HCT116 (cell line): ENCODE measurements at regions not wholly inside any gene's neighbourhood (a gene's known extent, or its start where the extent isn't known, plus 50 kb on each side); places are given as distances from the start of the nearest gene placed in this dataset.

Experiments used
- ATAC-seq: fragments of 200-7000 bp; cut with Tn5 transposase; 2 replicates; pipeline ENCODE4 v1.9.1; 2020; ENCODE audit warnings: mild to moderate bottlenecking, moderate library complexity
- BruUV-seq: library from RNA; stranded (reverse); fragments of 400-500 nt; replicated peaks from 2 replicates; lab custom pipeline; 2021; lab: Mats Ljungman, UMichigan
- CTCF ChIA-PET: fragments of 300-600 bp; sonication (Branson Sonifier 250); formaldehyde crosslinking; loops from one replicate; lab custom pipeline; 2021; ENCODE audit warnings: antibody characterized with exemption; lab: Charles Lee
- POLR2A ChIA-PET: fragments of 300-600, 350-600 bp; sonication (Branson Sonifier 250); formaldehyde crosslinking; loops from one replicate; lab custom pipeline; 2021; ENCODE audit warnings: antibody characterized with exemption; lab: Charles Lee
- RAD21 ChIA-PET, 2 experiments: fragments of 300-600 bp; sonication (Branson Sonifier 250); formaldehyde crosslinking; loops; one replicate each; lab custom pipeline; 2023; ENCODE audit warnings: low total read pairs in 2 of 2; ENCODE audit not compliant: uncharacterized antibody in 2 of 2, unreplicated experiment in 2 of 2, low non-redundant PET in 1 of 2; lab: Charles Lee
- DNase-seq: peaks from one replicate; pipeline ENCODE4 v3.0.0-alpha.2; 2010; ENCODE audit warnings: low read depth, low spot score
- H2AFZ ChIP-seq: fragments of 200-600 bp; shearing (Covaris generic), sonication (generic); 2 replicates; pipeline ENCODE4 v1.6.1; 2017; ENCODE audit warnings: low read depth, mixed run types, mixed read lengths, antibody characterized with exemption, low read length; ENCODE audit not compliant: poor library complexity, severe bottlenecking
- H3K27ac ChIP-seq: 2 replicates; pipeline ENCODE4 v1.5.1; 2012; ENCODE audit warnings: low read depth, low read length
- H3K27me3 ChIP-seq: fragments of 200-600 bp; sonication (generic); 2 replicates; pipeline ENCODE4 v1.6.1; 2016; ENCODE audit warnings: mixed run types, low read length, mixed read lengths; ENCODE audit not compliant: insufficient read depth
- H3K36me3 ChIP-seq, 2 experiments: fragments of 200-500 bp in 1 of 2; fragments of 200-600 bp in 1 of 2; sonication (Bioruptor generic) in 1 of 2; sonication (generic) in 1 of 2; 2 replicates each; pipeline versions ENCODE4 v1.5.1 to v1.6.1; 2014 to 2016; ENCODE audit warnings: low read length in 2 of 2, inconsistent platforms in 1 of 2, mixed read lengths in 1 of 2, mixed run types in 1 of 2; ENCODE audit not compliant: insufficient read depth in 2 of 2, control insufficient read depth in 1 of 2
- H3K4me1 ChIP-seq, 2 experiments: fragments of 200-600 bp in 1 of 2; sonication (generic) in 1 of 2; 2 replicates each; pipeline versions ENCODE4 v1.5.1 to v1.6.1; 2012 to 2017; ENCODE audit warnings: low read length in 2 of 2, inconsistent platforms in 1 of 2, mild to moderate bottlenecking in 1 of 2, mixed read lengths in 1 of 2, mixed run types in 1 of 2, moderate library complexity in 1 of 2; ENCODE audit not compliant: insufficient read depth in 2 of 2, control insufficient read depth in 1 of 2
- H3K4me2 ChIP-seq: fragments of 200-600 bp; sonication (generic); 2 replicates; pipeline ENCODE4 v1.6.1; 2017; ENCODE audit warnings: mixed run types, low read length, mixed read lengths
- H3K4me3 ChIP-seq, 2 experiments: fragments of 200-600 bp in 1 of 2; sonication (generic) in 1 of 2; replicated peaks in 1 of 2; 2 replicates each; pipeline ENCODE4 v1.5.1; 2011 to 2016; ENCODE audit warnings: low read length in 2 of 2, control low read depth in 1 of 2, low read depth in 1 of 2, mild to moderate bottlenecking in 1 of 2, mixed read lengths in 1 of 2, mixed run types in 1 of 2
- H3K79me2 ChIP-seq: fragments of 200-600 bp; sonication (generic); 2 replicates; pipeline ENCODE4 v1.6.1; 2017; ENCODE audit warnings: mild to moderate bottlenecking, mixed run types, low read length, moderate library complexity, mixed read lengths; ENCODE audit not compliant: insufficient read depth
- H3K9ac ChIP-seq: fragments of 200-600 bp; sonication (generic); 2 replicates; pipeline ENCODE4 v1.6.1; 2016; ENCODE audit warnings: low read length, mixed read lengths
- H3K9me2 ChIP-seq: fragments of 200-600 bp; sonication (generic), shearing (Covaris generic); 2 replicates; pipeline ENCODE4 v1.6.1; 2017; ENCODE audit warnings: mixed run types, mild to moderate bottlenecking, moderate library complexity; ENCODE audit not compliant: insufficient read depth
- H3K9me3 ChIP-seq, 2 experiments: fragments of 200-500 bp in 1 of 2; fragments of 200-600 bp in 1 of 2; sonication (Bioruptor generic) in 1 of 2; sonication (generic) in 1 of 2; 2 replicates each; pipeline ENCODE4 v1.6.1; 2014 to 2017; ENCODE audit warnings: low read length in 2 of 2, mixed read lengths in 2 of 2, inconsistent platforms in 1 of 2, low read depth in 1 of 2, mild to moderate bottlenecking in 1 of 2, mixed run types in 1 of 2, moderate library complexity in 1 of 2; ENCODE audit not compliant: control insufficient read depth in 1 of 2, insufficient read depth in 1 of 2
- H4K20me1 ChIP-seq: fragments of 200-600 bp; sonication (generic), shearing (Covaris generic); 2 replicates; pipeline ENCODE4 v1.6.1; 2017; ENCODE audit warnings: mixed run types, mild to moderate bottlenecking, moderate library complexity; ENCODE audit not compliant: insufficient read depth
- CBX3 ChIP-seq: IDR thresholded peaks from 2 replicates; pipeline ENCODE4 v1.6.1; 2012; ENCODE audit warnings: low read depth
- ELF1 ChIP-seq: IDR thresholded peaks from 2 replicates; pipeline ENCODE4 v1.6.1; 2012; ENCODE audit warnings: low read depth, borderline replicate concordance
- EZH2 ChIP-seq: fragments of 200-600 bp; sonication (generic); IDR thresholded peaks from 2 replicates; pipeline ENCODE4 v1.6.1; 2017; ENCODE audit warnings: antibody characterized with exemption, mixed run types
- EZH2phosphoT487 ChIP-seq: fragments of 200-600 bp; IDR thresholded peaks from 2 replicates; pipeline ENCODE4 v1.6.1; 2018; ENCODE audit warnings: antibody characterized with exemption, borderline replicate concordance
- MAX ChIP-seq: IDR thresholded peaks from 2 replicates; pipeline ENCODE4 v1.6.1; 2012
- POLR2A ChIP-seq: IDR thresholded peaks from 2 replicates; pipeline ENCODE4 v1.7.0; 2011; ENCODE audit warnings: borderline replicate concordance; ENCODE audit not compliant: insufficient read depth, insufficient read length; ENCODE audit errors: extremely low read depth
- POLR2AphosphoS5 ChIP-seq: IDR thresholded peaks from 2 replicates; pipeline ENCODE4 v1.6.1; 2011; ENCODE audit warnings: mild to moderate bottlenecking, low read depth, low read length, moderate library complexity
- RAD21 ChIP-seq: IDR thresholded peaks from 2 replicates; pipeline ENCODE4 v1.6.1; 2012; ENCODE audit warnings: low read depth, mild to moderate bottlenecking
- SIN3A ChIP-seq: IDR thresholded peaks from 2 replicates; pipeline ENCODE4 v1.6.1; 2012; ENCODE audit warnings: low read depth
- SP1 ChIP-seq: IDR thresholded peaks from 2 replicates; pipeline ENCODE4 v1.6.1; 2012; ENCODE audit warnings: low read depth
- SRF ChIP-seq: IDR thresholded peaks from 2 replicates; pipeline ENCODE4 v1.6.1; 2012; ENCODE audit warnings: low read depth
- YY1 ChIP-seq: IDR thresholded peaks from 2 replicates; pipeline ENCODE4 v1.6.1; 2011; ENCODE audit warnings: low read length, low read depth, moderate library complexity, mild to moderate bottlenecking; ENCODE audit not compliant: insufficient replicate concordance; ENCODE audit errors: extremely low read depth
- ZBTB33 ChIP-seq: IDR thresholded peaks from 2 replicates; pipeline ENCODE4 v1.6.1; 2011; ENCODE audit warnings: mild to moderate bottlenecking, low read length, moderate library complexity; ENCODE audit not compliant: insufficient replicate concordance; ENCODE audit errors: extremely low read depth
- ZFX ChIP-seq: fragments of 450-650 bp; IDR thresholded peaks from 2 replicates; pipeline ENCODE4 v1.6.1; 2017
- intact Hi-C: fragments of 100-400 bp; cut with micrococcal nuclease; formaldehyde crosslinking; loops from 2 replicates; pipeline ENCODE4 v1.10.0; 2022
- TF ChIP-seq, protein P1 (sequence below): IDR thresholded peaks from 2 replicates; pipeline ENCODE4 v1.6.1; 2012; ENCODE audit warnings: low read depth
- TF ChIP-seq, protein P2 (sequence below): IDR thresholded peaks from 2 replicates; pipeline ENCODE4 v1.6.1; 2012

DNA sequence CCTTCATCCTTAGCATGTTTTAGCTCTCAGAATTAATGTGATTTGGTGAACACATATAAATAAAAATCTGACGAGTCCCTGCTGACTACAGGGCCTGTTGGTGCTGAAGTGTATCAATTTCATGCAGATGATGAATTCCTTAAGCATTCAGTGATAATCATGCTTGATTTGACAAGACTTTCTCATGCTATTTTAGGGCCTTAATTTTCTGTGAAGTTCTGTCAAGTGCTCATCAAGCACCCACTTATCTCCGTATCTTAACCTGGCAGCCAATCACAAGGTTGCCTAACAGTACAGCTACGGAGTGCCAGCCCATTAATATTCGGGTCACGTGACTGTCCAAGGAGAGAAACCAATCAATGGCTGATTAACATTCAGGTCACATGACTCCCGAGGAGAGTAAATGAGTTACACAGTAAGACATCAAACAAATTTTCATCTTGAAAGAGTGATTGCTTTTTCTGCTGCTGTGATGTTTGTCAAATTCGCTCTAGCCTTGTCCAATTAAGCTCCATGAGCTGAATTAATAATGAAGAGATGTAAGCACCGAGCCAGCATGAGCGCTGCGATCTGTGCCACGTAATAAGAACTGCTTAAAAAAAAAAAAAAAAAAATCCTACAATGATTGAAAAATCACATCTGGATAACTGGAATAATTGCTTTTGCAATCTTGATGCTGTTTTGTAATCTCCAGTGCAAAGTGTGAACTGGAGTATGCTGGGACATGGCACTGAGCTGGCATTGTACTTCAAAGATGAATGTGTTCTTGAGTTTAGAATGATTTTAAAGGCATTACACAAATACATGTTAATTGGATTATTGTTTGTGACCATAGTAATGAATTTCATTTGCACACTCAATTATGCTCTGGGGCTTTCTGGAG, 104.3 kb upstream of the SPATA31D4 start:
- DNase-seq (no peak), ATAC-seq (no peak)
- ChIA-PET CTCF (no interaction called here), POLR2A (no interaction called here), RAD21 (no interaction called here)
- H3K9ac ChIP-seq, result no peak overlapping the region
- H3K27ac ChIP-seq, result no peak overlapping the region
- no peaks in the 10 kb centered on the region for H3K9me3 ChIP-seq
- H3K9me2 ChIP-seq, result no peaks in the 10 kb centered on the region
- BruUV-seq, result no TSS peak
- no peaks in the 10 kb centered on the region for H3K27me3 ChIP-seq
- H3K79me2 ChIP-seq, result no peaks in the 10 kb centered on the region
- no peaks in the 10 kb centered on the region for H3K36me3 ChIP-seq
- H3K4me3 ChIP-seq, result no peak overlapping the region
- intact Hi-C loops, result no loop called here
- H3K4me2 ChIP-seq, result no peak overlapping the region
- H3K4me1 ChIP-seq, result peaks cover 2 to 28% of the 10 kb centered on the region in 2 experiments; a peak in 3 of 4 replicates
- no peaks in the 10 kb centered on the region for H4K20me1 ChIP-seq
- no peak overlapping the region for H2AFZ ChIP-seq
- TF ChIP-seq SP1, result no peak
- no peak for TF ChIP-seq ZBTB33
- no peak for TF ChIP-seq CBX3
- TF ChIP-seq, protein P1, sequence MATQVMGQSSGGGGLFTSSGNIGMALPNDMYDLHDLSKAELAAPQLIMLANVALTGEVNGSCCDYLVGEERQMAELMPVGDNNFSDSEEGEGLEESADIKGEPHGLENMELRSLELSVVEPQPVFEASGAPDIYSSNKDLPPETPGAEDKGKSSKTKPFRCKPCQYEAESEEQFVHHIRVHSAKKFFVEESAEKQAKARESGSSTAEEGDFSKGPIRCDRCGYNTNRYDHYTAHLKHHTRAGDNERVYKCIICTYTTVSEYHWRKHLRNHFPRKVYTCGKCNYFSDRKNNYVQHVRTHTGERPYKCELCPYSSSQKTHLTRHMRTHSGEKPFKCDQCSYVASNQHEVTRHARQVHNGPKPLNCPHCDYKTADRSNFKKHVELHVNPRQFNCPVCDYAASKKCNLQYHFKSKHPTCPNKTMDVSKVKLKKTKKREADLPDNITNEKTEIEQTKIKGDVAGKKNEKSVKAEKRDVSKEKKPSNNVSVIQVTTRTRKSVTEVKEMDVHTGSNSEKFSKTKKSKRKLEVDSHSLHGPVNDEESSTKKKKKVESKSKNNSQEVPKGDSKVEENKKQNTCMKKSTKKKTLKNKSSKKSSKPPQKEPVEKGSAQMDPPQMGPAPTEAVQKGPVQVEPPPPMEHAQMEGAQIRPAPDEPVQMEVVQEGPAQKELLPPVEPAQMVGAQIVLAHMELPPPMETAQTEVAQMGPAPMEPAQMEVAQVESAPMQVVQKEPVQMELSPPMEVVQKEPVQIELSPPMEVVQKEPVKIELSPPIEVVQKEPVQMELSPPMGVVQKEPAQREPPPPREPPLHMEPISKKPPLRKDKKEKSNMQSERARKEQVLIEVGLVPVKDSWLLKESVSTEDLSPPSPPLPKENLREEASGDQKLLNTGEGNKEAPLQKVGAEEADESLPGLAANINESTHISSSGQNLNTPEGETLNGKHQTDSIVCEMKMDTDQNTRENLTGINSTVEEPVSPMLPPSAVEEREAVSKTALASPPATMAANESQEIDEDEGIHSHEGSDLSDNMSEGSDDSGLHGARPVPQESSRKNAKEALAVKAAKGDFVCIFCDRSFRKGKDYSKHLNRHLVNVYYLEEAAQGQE, result no peak
- no peak for TF ChIP-seq EZH2phosphoT487
- TF ChIP-seq ELF1, result no peak
- TF ChIP-seq POLR2A, result no peak
- no peak for TF ChIP-seq SRF
- TF ChIP-seq POLR2AphosphoS5, result no peak
- no peak for TF ChIP-seq ZFX
- TF ChIP-seq YY1, result no peak
- TF ChIP-seq MAX, result no peak
- TF ChIP-seq EZH2, result no peak
- TF ChIP-seq RAD21, result no peak
- TF ChIP-seq SIN3A, result no peak
- TF ChIP-seq, protein P2, sequence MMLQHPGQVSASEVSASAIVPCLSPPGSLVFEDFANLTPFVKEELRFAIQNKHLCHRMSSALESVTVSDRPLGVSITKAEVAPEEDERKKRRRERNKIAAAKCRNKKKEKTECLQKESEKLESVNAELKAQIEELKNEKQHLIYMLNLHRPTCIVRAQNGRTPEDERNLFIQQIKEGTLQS, result no peak
- TF ChIP-seq, all 23 proteins: peak for 0
